ENCODE measurements at regions not wholly inside any gene's neighbourhood (a gene's known extent, or its start where the extent isn't known, plus 50 kb on each side); places are given as distances from the start of the nearest gene placed in this dataset.

GRCh38 chr5:3059488-3059887 is 308.0 kb upstream of the IRX2 start (continued):
- TF ChIP-seq GABPA (IDR thresholded peaks at IDR 0.05; ENCODE audit: low read depth) (no peak), RBBP5 (conservative IDR thresholded peaks at IDR 0.05) (no peak), E2F8 (IDR thresholded peaks at IDR 0.05; ENCODE audit: low read depth, partially characterized antibody) (no peak), CEBPZ (IDR thresholded peaks at IDR 0.05; ENCODE audit: low read depth, low read length) (no peak), ZBED1 (IDR thresholded peaks at IDR 0.05; ENCODE audit: borderline replicate concordance) (no peak), LARP7 (IDR thresholded peaks at IDR 0.05) (no peak), ZBTB11 (CRISPR knock-in tag; IDR thresholded peaks at IDR 0.05) (no peak)
